GM12878 (cell line): ENCODE measurements at regions not wholly inside any gene's neighbourhood (a gene's known extent, or its start where the extent isn't known, plus 50 kb on each side); places are given as distances from the start of the nearest gene placed in this dataset.

ENCODE experiments used
- ATAC-seq: fragments of 200-7000 bp; cut with Tn5 transposase; 3 replicates; pipeline ENCODE4 v1.9.1; 2020; ENCODE audit warnings: mild to moderate bottlenecking, moderate library complexity
- BruUV-seq: library from RNA; stranded (reverse); fragments of 400-500 nt; replicated peaks from 2 replicates; lab custom pipeline; 2021; lab: Mats Ljungman, UMichigan
- CTCF ChIA-PET: fragments of 300-600 bp; sonication (Branson Sonifier 250); formaldehyde crosslinking; extraction: SDS; loops from one replicate; lab custom pipeline; 2021; ENCODE audit warnings: inconsistent platforms; lab: Yijun Ruan, JAX
- POLR2A ChIA-PET: fragments of 350-600 bp; formaldehyde crosslinking; extraction: SDS; loops from one replicate; lab custom pipeline; 2021; ENCODE audit warnings: inconsistent platforms; lab: Charles Lee
- RAD21 ChIA-PET: fragments of 300-600 bp; sonication (Branson Sonifier 250); formaldehyde crosslinking; loops from one replicate; lab custom pipeline; 2023; ENCODE audit warnings: antibody characterized with exemption; ENCODE audit not compliant: unreplicated experiment; lab: Charles Lee
- SMC1A ChIA-PET: fragments of 300-600 bp; sonication (Branson Sonifier 250); formaldehyde crosslinking; loops from one replicate; lab custom pipeline; 2023; ENCODE audit not compliant: unreplicated experiment, uncharacterized antibody; lab: Charles Lee
- DNase-seq: peaks from one replicate; pipeline ENCODE4 v3.0.0-alpha.2; 2011; ENCODE audit warnings: low read depth, low spot score
- FAIRE-seq: peaks from 3 replicates; lab custom pipeline; 2011; peaks lifted over from hg19 to GRCh38; lab: Jason Lieb, UNC
- H2AFZ ChIP-seq: 2 replicates; pipeline ENCODE4 v1.6.0; 2011; ENCODE audit warnings: low read depth, low read length, control low read depth; ENCODE audit not compliant: control insufficient read depth
- H3K27ac ChIP-seq: 2 replicates; pipeline ENCODE4 v1.5.1; 2011; ENCODE audit warnings: control low read depth; ENCODE audit not compliant: control insufficient read depth, insufficient read depth
- H3K27me3 ChIP-seq, 2 experiments: replicated peaks in 1 of 2; 2 replicates each; pipeline versions ENCODE4 v1.6.0 to v1.6.1; 2011; ENCODE audit warnings: low read length in 1 of 2; ENCODE audit not compliant: control insufficient read depth in 2 of 2, insufficient read depth in 2 of 2
- H3K36me3 ChIP-seq, 2 experiments: 2 replicates each; pipeline ENCODE4 v1.5.1; 2011; ENCODE audit warnings: low read length in 1 of 2; ENCODE audit not compliant: control insufficient read depth in 2 of 2, insufficient read depth in 2 of 2
- H3K4me1 ChIP-seq: 2 replicates; pipeline ENCODE4 v1.6.1; 2011; ENCODE audit warnings: mild to moderate bottlenecking, low read length, moderate library complexity, mixed read lengths; ENCODE audit not compliant: control insufficient read depth, insufficient read depth
- H3K4me2 ChIP-seq: 2 replicates; pipeline ENCODE4 v1.6.0; 2011; ENCODE audit warnings: control low read depth; ENCODE audit not compliant: control insufficient read depth, insufficient read depth
- H3K4me3 ChIP-seq: fragments of 200-600 bp; sonication (generic); 2 replicates; pipeline ENCODE4 v1.5.1; 2016
- H3K79me2 ChIP-seq: 2 replicates; pipeline ENCODE4 v1.6.0; 2011; ENCODE audit warnings: low read length; ENCODE audit not compliant: control insufficient read depth, insufficient read depth
- H3K9ac ChIP-seq: 2 replicates; pipeline ENCODE4 v1.8.0; 2011; ENCODE audit warnings: low read length, control low read depth, mixed read lengths; ENCODE audit not compliant: control insufficient read depth, insufficient read depth
- H3K9me3 ChIP-seq: replicated peaks from 3 replicates; pipeline ENCODE4 v1.5.1; 2011; ENCODE audit warnings: mild to moderate bottlenecking, low read length; ENCODE audit not compliant: control insufficient read depth, insufficient read depth
- H4K20me1 ChIP-seq: 2 replicates; pipeline ENCODE4 v1.6.0; 2011; ENCODE audit not compliant: control insufficient read depth, insufficient read depth
- JUND ChIP-seq: IDR thresholded peaks from 2 replicates; pipeline ENCODE4 v1.6.1; 2012; ENCODE audit warnings: low read depth, mild to moderate bottlenecking, low read length, improper control_type of control experiment, moderate library complexity
- MTA2 ChIP-seq: fragments of 450-650 bp; IDR thresholded peaks from 2 replicates; pipeline ENCODE4 v1.6.1; 2016; ENCODE audit warnings: low read depth, mild to moderate bottlenecking, moderate library complexity
- MYC ChIP-seq: IDR thresholded peaks from 2 replicates; pipeline ENCODE4 v1.6.1; 2011; ENCODE audit warnings: mild to moderate bottlenecking, low read length, moderate library complexity, inconsistent platforms; ENCODE audit not compliant: insufficient read depth, insufficient replicate concordance, insufficient read length, severe bottlenecking
- NFYA ChIP-seq: IDR thresholded peaks from 2 replicates; pipeline ENCODE4 v1.6.1; 2011; ENCODE audit warnings: low read depth, mild to moderate bottlenecking, low read length, improper control_type of control experiment, borderline replicate concordance
- POLR2AphosphoS5 ChIP-seq: IDR thresholded peaks from 2 replicates; pipeline ENCODE4 v1.6.1; 2011; ENCODE audit warnings: mild to moderate bottlenecking, low read length, inconsistent platforms
- POU2F2 ChIP-seq: IDR thresholded peaks from 3 replicates; pipeline ENCODE4 v1.6.1; 2011; ENCODE audit warnings: low read depth, mild to moderate bottlenecking, low read length, borderline replicate concordance
- RELA ChIP-seq: fragments of 450-650 bp; IDR thresholded peaks from 2 replicates; pipeline ENCODE4 v1.8.0; 2014; ENCODE audit warnings: borderline replicate concordance; ENCODE audit not compliant: partially characterized antibody
- SMARCA5 ChIP-seq: fragments of 450-650 bp; IDR thresholded peaks from 2 replicates; pipeline ENCODE4 v1.6.1; 2017; ENCODE audit warnings: mild to moderate bottlenecking
- STAT1 ChIP-seq: fragments of 450-650 bp; conservative IDR thresholded peaks from 2 replicates; pipeline ENCODE4 v1.6.1; 2014; ENCODE audit warnings: antibody characterized with exemption, mild to moderate bottlenecking
- ZNF24 ChIP-seq: fragments of 450-650 bp; IDR thresholded peaks from 2 replicates; pipeline ENCODE4 v1.6.1; 2017; ENCODE audit warnings: antibody characterized with exemption, mild to moderate bottlenecking
- WGBS: methylation state at CpG from one replicate; pipeline ENCODE4 v1.1.6; 2016; ENCODE audit warnings: low lambda C conversion rate; ENCODE audit not compliant: insufficient replicate concordance, insufficient coverage; ENCODE audit errors: missing lambda C conversion rate; 5-methylcytosine and 5-hydroxymethylcytosine counted together
- in situ Hi-C: fragments of 300-500 bp; cut with MboI; formaldehyde crosslinking; loops from 9 replicates; pipeline ENCODE4 v1.14.3; 2018; ENCODE audit warnings: mixed read lengths
- intact Hi-C: fragments of 100-400 bp; cut with micrococcal nuclease; formaldehyde crosslinking; loops from one replicate; pipeline ENCODE4 v1.14.2; 2022; ENCODE audit not compliant: unreplicated experiment
- TF ChIP-seq, protein P1 (sequence below): IDR thresholded peaks from 2 replicates; pipeline ENCODE4 v1.6.1; 2012; ENCODE audit warnings: low read depth, low read length, improper control_type of control experiment
- TF ChIP-seq, protein P2 (sequence below): IDR thresholded peaks from 2 replicates; pipeline ENCODE4 v1.6.1; 2011; ENCODE audit warnings: borderline replicate concordance, low read depth, mild to moderate bottlenecking, moderate library complexity, mixed read lengths, low read length; ENCODE audit not compliant: insufficient read depth; ENCODE audit errors: extremely low read length
- TF ChIP-seq, protein P3 (sequence below): fragments of 150-350 bp; IDR thresholded peaks from 2 replicates; pipeline ENCODE4 v1.6.1; 2016; ENCODE audit warnings: low read depth, low read length
- TF ChIP-seq, protein P4 (sequence below): fragments of 450-650 bp; conservative IDR thresholded peaks from 2 replicates; pipeline ENCODE4 v1.6.1; 2017; ENCODE audit warnings: mild to moderate bottlenecking, moderate library complexity
- TF ChIP-seq, protein P5 (sequence below): fragments of 450-650 bp; IDR thresholded peaks from 2 replicates; pipeline ENCODE4 v1.6.1; 2017; ENCODE audit warnings: borderline replicate concordance
- TF ChIP-seq, protein P6 (sequence below): IDR thresholded peaks from 2 replicates; pipeline ENCODE4 v1.6.1; 2012; ENCODE audit warnings: low read depth, low read length, improper control_type of control experiment

DNA sequence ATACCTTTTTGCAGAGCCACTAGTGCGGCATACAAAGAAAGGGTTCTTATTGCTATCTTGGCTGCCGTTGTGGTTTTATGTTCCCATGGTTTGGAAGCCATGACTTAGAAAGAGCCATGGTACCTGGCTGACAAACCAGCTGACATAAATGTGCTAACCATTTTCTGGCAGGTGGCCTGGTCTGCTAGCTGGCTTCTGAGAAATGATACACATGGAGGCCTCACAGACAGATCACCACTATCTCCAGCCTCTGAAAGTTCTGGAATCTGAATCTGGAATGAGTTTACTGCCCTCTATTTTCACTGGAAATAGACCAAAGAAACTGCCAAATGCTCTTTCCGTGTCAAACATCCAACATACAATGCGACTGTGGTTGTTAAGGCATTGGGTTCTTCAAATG lies 123.7 kb downstream of the QPCT start:
- Histone ChIP-seq H3K4me3 (no peak overlapping the region), H3K36me3 (no peaks in the 10 kb centered on the region), H3K27me3 (no peaks in the 10 kb centered on the region; a peak in 1 of 4 replicates), H3K9ac (no peak overlapping the region), H4K20me1 (no peaks in the 10 kb centered on the region), H2AFZ (no peak overlapping the region), H3K79me2 (no peaks in the 10 kb centered on the region), H3K27ac (no peak overlapping the region), H3K9me3 (no peaks in the 10 kb centered on the region), H3K4me1 (no peaks in the 10 kb centered on the region; the same call in 1 of the 2 replicates), H3K4me2 (no peak overlapping the region)
- no TSS peak for BruUV-seq
- ChIA-PET SMC1A (no interaction called here), CTCF (interaction anchor here (1.8 kb wide), 1 partner anchor 15 kb away, joined by 3 read pairs; no protein-coding TSS in a partner anchor), POLR2A (interaction anchor here (1.0 kb wide), 1 partner anchor 56 kb away, joined by 3 read pairs; no protein-coding TSS in a partner anchor), RAD21 (no interaction called here)
- WGBS, result 81% methylated on average over 4 of the region's 4 CpGs
- ATAC-seq, result no peak
- no peak for FAIRE-seq
- intact Hi-C loops (no loop called here), in situ Hi-C loops (no loop called here)
- no peak for DNase-seq
- TF ChIP-seq, protein P1, sequence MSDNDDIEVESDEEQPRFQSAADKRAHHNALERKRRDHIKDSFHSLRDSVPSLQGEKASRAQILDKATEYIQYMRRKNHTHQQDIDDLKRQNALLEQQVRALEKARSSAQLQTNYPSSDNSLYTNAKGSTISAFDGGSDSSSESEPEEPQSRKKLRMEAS, result no peak
- no peak for TF ChIP-seq ZNF24
- no peak for TF ChIP-seq POLR2AphosphoS5
- TF ChIP-seq, protein P2, sequence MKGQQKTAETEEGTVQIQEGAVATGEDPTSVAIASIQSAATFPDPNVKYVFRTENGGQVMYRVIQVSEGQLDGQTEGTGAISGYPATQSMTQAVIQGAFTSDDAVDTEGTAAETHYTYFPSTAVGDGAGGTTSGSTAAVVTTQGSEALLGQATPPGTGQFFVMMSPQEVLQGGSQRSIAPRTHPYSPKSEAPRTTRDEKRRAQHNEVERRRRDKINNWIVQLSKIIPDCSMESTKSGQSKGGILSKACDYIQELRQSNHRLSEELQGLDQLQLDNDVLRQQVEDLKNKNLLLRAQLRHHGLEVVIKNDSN, result no peak
- TF ChIP-seq, protein P3, sequence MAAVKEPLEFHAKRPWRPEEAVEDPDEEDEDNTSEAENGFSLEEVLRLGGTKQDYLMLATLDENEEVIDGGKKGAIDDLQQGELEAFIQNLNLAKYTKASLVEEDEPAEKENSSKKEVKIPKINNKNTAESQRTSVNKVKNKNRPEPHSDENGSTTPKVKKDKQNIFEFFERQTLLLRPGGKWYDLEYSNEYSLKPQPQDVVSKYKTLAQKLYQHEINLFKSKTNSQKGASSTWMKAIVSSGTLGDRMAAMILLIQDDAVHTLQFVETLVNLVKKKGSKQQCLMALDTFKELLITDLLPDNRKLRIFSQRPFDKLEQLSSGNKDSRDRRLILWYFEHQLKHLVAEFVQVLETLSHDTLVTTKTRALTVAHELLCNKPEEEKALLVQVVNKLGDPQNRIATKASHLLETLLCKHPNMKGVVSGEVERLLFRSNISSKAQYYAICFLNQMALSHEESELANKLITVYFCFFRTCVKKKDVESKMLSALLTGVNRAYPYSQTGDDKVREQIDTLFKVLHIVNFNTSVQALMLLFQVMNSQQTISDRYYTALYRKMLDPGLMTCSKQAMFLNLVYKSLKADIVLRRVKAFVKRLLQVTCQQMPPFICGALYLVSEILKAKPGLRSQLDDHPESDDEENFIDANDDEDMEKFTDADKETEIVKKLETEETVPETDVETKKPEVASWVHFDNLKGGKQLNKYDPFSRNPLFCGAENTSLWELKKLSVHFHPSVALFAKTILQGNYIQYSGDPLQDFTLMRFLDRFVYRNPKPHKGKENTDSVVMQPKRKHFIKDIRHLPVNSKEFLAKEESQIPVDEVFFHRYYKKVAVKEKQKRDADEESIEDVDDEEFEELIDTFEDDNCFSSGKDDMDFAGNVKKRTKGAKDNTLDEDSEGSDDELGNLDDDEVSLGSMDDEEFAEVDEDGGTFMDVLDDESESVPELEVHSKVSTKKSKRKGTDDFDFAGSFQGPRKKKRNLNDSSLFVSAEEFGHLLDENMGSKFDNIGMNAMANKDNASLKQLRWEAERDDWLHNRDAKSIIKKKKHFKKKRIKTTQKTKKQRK, result no peak
- TF ChIP-seq SMARCA5, result no peak
- no peak for TF ChIP-seq MTA2
- no peak for TF ChIP-seq MYC
- no peak for TF ChIP-seq NFYA
- TF ChIP-seq POU2F2, result no peak
- TF ChIP-seq JUND, result no peak
- TF ChIP-seq STAT1, result no peak
- TF ChIP-seq RELA, result no peak
- TF ChIP-seq, protein P4, sequence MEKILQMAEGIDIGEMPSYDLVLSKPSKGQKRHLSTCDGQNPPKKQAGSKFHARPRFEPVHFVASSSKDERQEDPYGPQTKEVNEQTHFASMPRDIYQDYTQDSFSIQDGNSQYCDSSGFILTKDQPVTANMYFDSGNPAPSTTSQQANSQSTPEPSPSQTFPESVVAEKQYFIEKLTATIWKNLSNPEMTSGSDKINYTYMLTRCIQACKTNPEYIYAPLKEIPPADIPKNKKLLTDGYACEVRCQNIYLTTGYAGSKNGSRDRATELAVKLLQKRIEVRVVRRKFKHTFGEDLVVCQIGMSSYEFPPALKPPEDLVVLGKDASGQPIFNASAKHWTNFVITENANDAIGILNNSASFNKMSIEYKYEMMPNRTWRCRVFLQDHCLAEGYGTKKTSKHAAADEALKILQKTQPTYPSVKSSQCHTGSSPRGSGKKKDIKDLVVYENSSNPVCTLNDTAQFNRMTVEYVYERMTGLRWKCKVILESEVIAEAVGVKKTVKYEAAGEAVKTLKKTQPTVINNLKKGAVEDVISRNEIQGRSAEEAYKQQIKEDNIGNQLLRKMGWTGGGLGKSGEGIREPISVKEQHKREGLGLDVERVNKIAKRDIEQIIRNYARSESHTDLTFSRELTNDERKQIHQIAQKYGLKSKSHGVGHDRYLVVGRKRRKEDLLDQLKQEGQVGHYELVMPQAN, result no peak
- TF ChIP-seq, protein P5, sequence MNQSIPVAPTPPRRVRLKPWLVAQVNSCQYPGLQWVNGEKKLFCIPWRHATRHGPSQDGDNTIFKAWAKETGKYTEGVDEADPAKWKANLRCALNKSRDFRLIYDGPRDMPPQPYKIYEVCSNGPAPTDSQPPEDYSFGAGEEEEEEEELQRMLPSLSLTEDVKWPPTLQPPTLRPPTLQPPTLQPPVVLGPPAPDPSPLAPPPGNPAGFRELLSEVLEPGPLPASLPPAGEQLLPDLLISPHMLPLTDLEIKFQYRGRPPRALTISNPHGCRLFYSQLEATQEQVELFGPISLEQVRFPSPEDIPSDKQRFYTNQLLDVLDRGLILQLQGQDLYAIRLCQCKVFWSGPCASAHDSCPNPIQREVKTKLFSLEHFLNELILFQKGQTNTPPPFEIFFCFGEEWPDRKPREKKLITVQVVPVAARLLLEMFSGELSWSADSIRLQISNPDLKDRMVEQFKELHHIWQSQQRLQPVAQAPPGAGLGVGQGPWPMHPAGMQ, result no peak
- TF ChIP-seq, protein P6, sequence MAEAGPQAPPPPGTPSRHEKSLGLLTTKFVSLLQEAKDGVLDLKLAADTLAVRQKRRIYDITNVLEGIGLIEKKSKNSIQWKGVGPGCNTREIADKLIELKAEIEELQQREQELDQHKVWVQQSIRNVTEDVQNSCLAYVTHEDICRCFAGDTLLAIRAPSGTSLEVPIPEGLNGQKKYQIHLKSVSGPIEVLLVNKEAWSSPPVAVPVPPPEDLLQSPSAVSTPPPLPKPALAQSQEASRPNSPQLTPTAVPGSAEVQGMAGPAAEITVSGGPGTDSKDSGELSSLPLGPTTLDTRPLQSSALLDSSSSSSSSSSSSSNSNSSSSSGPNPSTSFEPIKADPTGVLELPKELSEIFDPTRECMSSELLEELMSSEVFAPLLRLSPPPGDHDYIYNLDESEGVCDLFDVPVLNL, result no peak
